ENCODE measurements at regions not wholly inside any gene's neighbourhood (a gene's known extent, or its start where the extent isn't known, plus 50 kb on each side); places are given as distances from the start of the nearest gene placed in this dataset.

DNA sequence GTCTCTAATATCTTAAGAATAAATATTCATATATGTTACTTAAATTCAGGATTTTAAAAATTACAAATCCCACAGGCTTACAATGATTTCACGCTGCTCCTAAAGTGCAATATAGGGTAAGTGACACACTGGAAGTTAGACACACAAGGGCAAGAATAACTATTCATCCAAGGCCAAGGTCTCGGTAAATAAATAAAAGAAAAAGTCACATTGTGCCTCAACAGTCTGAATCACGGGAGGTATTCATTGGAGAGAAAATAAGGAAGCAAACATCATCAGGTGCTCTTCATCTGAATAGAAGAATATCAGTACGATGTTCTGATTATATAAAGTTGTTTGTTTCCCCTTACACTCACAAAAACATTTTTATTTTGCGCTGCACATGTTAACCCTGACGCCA, 820.2 kb downstream of the TRIB2 start:
- DNase-seq: no peak

GRCh38 chr2:13537771-13538349, 821.1 kb downstream of the TRIB2 start:
- DNase-seq: no peak

DNA sequence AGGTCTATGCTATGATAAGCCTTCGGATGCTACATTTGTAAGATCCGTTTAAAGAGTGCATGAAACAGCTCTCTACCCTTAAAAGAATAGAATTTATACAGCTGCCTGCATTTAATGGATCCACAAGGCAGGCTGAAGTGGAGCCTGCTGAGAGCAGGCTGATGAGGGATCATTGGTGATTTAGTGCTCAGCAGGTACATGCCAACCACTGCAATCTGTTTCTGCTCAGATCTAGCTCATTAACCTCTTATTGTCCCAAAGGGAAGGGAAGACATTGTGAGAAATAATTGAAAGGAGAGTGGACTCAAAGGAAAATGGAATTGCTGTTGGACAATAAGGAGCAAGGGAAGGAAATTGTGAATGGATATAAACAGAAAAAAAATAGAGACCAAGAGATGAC, 822.6 kb downstream of the TRIB2 start:
- no peak for DNase-seq

GRCh38 chr2:13542061-13542460, 825.3 kb downstream of the TRIB2 start:
- DNase-seq: no peak

DNA sequence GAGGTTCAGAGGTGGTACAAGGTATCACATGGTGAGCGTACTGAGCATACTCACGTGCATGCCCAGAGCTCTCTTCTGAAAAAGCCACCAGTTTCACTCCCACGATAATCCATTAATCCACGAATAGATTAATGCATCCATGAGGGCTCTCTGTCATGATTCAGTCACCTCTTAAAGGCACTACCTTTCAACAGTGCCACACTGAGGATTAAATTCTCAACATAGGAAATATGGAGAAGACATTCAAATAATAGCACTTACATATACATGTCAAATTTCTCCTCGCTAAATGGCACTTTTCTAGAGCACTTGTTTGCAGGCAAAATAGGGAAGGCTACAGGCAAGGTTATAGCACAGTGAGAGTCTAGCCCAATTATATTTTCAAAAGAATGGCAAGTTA, 825.9 kb downstream of the TRIB2 start:
- DNase-seq: no peak

DNA sequence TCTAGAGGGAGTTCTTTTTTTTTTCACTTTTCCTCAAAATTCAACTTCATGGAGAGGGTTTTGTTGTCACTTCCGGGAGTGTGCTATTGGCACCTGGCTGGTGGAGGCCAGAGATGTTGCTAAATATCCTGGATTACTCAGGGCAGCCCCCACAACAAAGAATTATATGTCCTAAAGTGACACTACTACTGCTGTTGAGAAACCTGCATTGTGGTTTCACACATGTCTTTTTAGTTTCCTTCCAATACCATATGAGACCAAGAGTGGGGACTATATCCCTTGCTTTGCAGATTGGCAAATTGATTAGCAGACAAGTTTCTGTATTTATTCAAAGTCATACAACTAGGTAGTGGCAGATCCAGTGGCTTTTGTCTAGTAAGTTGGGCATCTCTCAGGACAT, 826.8 kb downstream of the TRIB2 start:
- no peak for DNase-seq

DNA sequence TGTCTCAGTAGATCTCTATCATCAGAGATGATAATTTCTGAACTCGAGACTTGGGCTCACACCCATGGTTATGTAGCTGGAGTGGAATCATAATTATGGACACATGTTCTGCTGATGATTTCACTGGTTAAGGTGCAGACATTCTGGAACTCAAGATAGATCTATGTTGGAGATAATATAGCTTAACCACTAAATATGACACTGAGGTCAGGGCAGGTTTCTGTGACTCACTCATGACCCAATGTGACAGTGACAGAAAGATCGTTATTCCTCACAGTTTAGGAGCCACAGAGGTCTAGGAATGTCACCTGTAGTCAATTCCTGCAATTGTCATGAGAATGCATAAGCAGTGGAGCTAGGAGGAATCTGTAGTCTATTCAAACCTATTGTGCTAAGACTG, 828.6 kb downstream of the TRIB2 start:
- DNase-seq: no peak

- DNase-seq: no peak
Measured at GRCh38 chr2:13546131-13546530, 829.4 kb downstream of the TRIB2 start.

DNA sequence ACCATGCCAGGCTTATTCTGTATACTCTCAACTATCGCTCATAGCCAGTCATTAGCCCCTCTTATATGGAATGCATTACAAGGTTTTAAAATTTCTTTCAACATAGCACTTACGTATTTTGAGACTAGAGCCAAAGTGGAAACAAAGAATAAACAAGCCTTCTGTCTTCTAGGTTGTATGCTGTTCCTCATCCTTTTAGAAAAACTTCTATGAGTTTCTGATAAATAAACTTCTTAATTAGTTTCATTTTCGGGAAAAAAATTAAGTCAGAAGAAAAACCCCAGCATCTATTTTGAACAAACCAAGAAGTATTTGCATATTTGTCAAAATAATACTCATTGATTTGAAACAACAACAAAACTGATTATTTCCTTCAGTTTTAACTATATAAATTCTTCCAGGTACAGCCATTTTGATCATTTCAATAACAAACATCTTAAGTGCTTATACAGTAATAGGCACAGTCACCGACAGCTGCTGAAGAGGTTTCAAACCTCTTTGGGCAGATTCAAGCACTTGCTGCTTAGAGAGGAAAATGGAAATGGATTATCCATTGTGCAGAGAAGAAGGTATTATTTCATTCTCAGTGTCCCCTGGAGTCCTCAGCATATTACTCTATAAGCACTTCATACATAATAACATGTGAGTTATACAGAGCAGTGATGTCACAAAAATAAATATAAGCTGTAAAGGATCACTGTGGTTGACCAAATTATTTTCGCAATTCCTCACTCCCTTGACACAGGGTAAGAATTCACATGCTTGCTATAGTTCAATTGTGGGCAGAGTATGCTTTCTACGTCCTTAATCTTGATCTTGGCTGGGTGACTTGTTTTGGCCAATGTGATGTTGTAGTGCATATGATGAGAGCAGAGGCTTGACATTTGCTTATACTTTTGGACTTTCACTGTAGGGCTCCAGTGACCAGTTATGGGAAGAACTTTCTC, 833.8 kb downstream of the TRIB2 start:
- no peak for DNase-seq

DNA sequence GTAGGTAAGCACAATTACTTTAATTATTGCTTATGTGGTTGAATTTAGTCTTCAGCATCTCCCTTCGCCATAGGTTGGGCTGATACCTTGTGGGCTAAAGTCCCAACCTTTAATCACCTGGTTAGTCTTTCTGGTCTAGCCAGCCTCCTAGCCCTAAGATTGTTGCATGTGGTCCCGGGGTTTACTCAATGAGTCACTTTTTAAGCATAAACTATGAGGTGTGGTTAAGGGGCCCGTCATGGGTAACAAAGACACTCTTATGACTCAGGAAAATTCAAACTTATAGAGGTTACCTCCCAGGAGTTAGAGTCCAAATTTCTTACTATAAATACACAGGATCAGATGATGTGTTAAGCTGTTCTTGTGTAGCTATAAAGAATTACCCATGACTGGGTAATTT, 841.6 kb downstream of the TRIB2 start:
- no peak for DNase-seq

GRCh38 chr2:13560322-13560721, 843.6 kb downstream of the TRIB2 start:
- no peak for DNase-seq

DNA sequence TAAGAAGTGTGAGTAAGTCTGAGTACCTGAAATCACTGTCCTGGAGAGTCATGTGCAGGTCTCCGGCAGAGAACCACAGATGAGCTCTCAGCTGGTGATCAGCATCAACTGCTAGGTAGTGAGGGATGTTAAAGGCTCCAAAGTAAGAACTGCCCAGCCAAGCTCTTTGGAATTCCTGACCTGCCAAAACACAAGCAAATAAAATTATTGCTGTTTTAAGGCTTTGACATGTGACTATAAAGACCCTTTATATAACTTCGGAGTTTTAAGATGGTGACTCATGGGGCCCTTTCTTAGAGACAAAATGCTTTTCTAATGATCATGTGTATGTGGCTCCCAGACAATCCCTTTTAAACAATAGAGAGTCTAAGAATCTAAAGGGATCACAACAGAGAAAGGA, 855.7 kb downstream of the TRIB2 start:
- no peak for DNase-seq

- DNase-seq: no peak
Measured at GRCh38 chr2:13574831-13575230, 858.1 kb downstream of the TRIB2 start.

DNA sequence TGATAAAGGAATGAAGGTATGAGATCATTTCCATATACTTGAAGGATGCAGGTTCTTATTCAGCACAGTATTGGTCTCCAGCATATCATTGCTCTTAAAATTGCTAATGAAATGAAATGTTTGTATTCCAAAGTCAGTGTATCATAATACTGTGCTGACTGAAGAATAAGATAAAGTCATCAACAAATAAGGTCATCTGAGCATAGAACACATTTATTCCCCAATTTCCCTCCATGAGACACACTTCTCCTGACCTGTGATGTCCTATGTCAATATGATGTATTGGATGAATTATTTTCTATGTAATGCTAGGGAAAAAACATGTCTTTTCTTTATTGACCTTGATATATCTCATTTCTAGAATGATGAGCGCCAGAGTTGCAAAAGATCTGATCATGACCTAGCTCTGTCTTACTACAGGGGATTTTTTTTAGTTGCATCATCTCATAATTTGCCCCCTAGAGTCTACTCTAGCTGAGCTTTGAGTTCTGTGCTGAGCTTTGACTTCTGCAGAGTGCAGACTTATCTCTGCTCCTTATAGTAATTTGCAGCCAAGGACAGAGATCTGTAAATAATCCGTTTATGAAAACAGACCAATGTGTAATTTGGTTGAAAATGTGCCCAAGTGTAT, 859.8 kb downstream of the TRIB2 start:
- DNase-seq: no peak

DNA sequence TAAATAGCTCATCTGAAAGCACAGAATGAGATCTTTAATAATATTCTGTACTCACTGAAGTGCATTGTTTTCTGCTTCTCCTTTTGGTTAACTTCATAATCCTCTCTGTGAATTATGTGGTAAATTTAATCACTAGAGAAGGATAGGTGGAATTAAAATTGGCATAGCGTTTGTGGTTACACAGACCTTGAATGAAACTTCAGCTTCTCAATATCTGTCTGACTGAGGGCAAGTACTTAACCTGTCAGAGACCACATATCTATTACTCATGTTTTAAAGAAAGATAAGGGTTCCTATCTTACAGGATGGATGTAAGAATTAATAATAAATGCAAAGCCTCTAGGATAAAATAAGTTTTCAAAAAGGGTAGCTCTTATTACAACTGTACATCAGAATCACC, 861.8 kb downstream of the TRIB2 start:
- no peak for DNase-seq

DNA sequence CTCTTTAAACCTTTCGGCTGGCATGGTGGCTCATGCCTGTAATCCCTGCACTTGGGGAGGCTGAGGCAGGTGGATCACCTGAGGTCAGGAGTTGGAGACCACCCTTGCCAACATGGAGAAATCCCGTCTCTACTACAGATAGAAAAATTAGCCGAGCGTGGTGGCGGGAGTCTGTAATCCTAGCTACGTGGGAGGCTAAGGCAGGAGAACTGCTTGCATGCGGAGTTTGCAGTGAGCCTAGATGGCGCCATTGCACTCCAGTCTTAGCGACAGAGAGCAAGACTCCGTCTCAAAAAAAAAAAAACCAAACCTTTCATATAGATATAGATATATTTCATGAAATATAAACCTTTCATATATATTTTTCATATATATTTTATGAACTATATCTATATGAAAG, 864.7 kb downstream of the TRIB2 start:
- no peak for DNase-seq

GRCh38 chr2:13583609-13584008, 866.9 kb downstream of the TRIB2 start:
- no peak for DNase-seq

- DNase-seq: no peak
Measured at GRCh38 chr2:13584020-13584419, 867.3 kb downstream of the TRIB2 start.

GRCh38 chr2:13585732-13586131, 869.0 kb downstream of the TRIB2 start:
- no peak for DNase-seq

GRCh38 chr2:13596233-13596632, 879.5 kb downstream of the TRIB2 start:
- DNase-seq: no peak

GRCh38 chr2:13597176-13597575, 880.4 kb downstream of the TRIB2 start:
- DNase-seq: no peak

GRCh38 chr2:13601506-13601905, 884.8 kb downstream of the TRIB2 start:
- no peak for DNase-seq
